ENCODE measurements at regions not wholly inside any gene's neighbourhood (a gene's known extent, or its start where the extent isn't known, plus 50 kb on each side); places are given as distances from the start of the nearest gene placed in this dataset.
A peak's percentile ranks its signal among the peaks of the same experiment; 100 is the strongest.

DNA sequence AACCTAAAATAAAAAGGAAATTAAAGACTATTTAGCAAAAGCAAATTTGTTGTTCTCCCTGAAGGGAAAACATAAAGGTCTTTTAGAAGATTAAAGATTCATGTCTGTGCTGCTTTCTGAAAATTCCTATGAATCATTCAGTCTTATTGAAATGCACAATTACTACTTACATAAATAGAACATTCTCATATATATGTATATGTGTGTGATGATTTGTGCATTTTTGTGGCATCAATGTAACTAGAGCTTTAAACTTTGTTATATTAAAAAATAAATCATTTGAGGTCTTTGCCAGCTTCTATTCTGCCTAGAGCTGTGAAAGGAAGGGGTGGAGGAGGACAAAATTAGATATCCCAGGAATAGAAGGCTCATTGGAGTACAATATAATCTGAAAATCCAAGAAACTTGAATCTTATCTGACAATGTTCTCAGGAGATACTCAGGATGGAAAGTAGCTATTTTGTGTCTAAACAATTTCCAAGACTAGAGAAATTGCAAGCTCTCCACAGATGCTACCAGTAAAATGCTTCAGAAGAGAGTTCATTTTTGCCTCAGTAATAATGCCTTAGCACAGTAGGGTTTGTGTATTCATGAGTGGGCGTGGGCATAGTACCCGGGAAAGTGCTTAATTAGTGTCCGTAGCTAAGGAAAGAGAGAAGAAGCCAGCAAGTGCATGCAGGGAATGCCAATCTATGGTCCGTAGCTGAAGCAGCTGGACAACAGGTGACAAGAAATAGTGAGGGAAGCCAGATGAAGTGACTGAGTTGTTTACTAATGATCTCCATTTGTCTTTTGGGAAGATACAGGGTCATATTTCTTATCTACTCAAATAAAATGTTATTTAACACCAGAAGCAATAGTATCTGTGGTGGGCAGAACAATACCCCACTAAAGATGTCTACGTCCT, 395.5 kb upstream of the NBEA start:
- H3K4me3 ChIP-seq, result no peak overlapping the region

DNA sequence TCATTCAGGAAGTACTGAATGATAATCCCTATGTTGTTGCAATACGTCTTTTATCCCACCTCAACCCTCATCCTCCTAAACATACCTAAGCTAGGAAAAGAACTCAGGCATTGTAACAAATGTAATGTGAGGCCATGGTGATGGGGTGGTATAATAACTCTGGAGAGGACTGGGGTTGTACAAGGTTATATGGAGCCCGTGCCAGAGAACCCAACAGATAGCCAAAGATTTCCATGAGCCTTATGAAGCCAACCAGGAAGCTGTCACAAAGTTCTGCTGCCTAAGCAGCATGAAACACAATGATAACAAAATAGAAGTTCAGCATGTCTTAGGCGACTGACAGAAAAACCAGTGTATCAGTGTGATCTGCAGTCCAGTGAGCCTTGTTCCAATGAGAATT, 394.1 kb upstream of the NBEA start:
- Histone ChIP-seq H3K4me3 (no peak overlapping the region), H3K27me3 (no peaks in the 10 kb centered on the region), H3K9me3 (replicated peaks) (no peaks in the 10 kb centered on the region), H3K36me3 (no peaks in the 10 kb centered on the region), H3K27ac (no peak overlapping the region), H3K4me1 (no peaks in the 10 kb centered on the region)
- DNase-seq, result no peak

More for the DNA sequence above, 395.5 kb upstream of the NBEA start:
- no peak overlapping the region for H3K27ac ChIP-seq
- H3K9me3 ChIP-seq (replicated peaks), result no peaks in the 10 kb centered on the region
- no peaks in the 10 kb centered on the region for H3K4me1 ChIP-seq
- no peak for DNase-seq
- no peaks in the 10 kb centered on the region for H3K27me3 ChIP-seq
- no peaks in the 10 kb centered on the region for H3K36me3 ChIP-seq

DNA sequence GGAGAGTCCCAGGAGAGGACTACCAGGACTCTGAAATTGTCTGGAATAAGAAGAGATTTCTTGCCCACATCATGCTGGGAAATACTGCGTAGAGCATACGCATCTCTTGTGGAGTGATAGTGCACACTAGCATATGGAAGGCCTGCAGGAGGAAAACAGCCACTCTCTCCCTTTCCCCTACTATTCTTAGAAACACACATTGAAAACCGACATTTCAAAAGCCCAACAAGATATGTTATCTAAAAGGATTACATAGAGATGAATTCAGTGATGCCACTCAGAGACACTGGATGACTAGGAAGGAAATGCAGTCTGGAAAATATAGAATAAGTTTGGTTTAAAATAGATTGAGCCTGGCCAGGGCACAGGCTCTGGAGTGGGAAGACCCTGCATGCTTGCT, 388.7 kb upstream of the NBEA start:
- Histone ChIP-seq H3K9me3 (replicated peaks) (no peaks in the 10 kb centered on the region), H3K36me3 (no peaks in the 10 kb centered on the region)

DNA sequence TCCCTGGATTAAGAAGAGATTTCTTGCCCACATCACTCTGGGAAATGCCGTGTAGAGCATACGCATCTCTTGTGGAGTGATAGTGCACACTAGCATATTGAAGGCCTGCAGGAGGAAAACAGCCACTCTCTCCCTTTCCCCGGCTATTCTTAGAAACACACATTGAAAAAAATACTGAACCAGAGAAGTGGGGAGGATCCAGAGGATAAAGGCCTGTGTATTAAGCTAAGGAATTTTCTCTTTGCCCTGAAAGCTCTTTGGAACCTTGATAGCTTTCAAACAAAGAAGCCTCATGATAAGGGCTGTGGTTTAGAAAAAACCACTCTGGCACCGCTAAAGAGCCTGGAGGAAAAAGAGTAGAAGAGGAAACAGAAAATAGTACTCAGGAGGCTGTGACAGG, 386.1 kb upstream of the NBEA start:
- H3K36me3 ChIP-seq, result no peaks in the 10 kb centered on the region
- no peaks in the 10 kb centered on the region for H3K4me1 ChIP-seq
- H3K27me3 ChIP-seq, result peaks cover 4% of the 10 kb centered on the region; the same call in 1 of the 2 replicates
- H3K27ac ChIP-seq, result no peak overlapping the region
- H3K9me3 ChIP-seq (replicated peaks), result no peaks in the 10 kb centered on the region
- H3K4me3 ChIP-seq, result no peak overlapping the region
- no peak for DNase-seq

More for the DNA sequence above, 388.7 kb upstream of the NBEA start:
- Histone ChIP-seq H3K4me1 (no peaks in the 10 kb centered on the region), H3K4me3 (no peak overlapping the region), H3K27ac (no peak overlapping the region), H3K27me3 (peaks cover 4% of the 10 kb centered on the region; the same call in 1 of the 2 replicates)
- no peak for DNase-seq

DNA sequence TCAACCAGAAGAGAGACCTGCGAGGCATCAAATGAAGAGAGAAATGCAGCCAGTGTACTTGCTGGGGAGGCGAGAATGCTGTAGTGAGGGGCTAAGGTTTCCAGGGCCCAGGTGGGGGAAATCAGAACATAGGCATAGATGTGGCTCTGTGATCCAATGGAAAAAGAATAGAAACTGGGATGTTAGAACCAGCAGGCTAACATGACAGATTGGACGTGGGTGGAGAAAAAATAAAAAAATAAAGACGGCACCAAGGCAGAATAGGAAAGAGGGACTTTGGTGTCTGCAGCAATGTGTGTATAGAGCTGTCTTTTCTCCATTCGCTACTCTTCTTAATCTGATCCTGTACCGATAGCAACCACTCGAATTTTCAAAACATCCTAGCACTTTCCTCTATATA, 381.0 kb upstream of the NBEA start:
- Histone ChIP-seq H3K4me3 (no peak overlapping the region), H3K36me3 (no peaks in the 10 kb centered on the region), H3K4me1 (no peaks in the 10 kb centered on the region), H3K9me3 (replicated peaks) (no peaks in the 10 kb centered on the region), H3K27ac (no peak overlapping the region), H3K27me3 (no peaks in the 10 kb centered on the region)
- DNase-seq, result no peak

DNA sequence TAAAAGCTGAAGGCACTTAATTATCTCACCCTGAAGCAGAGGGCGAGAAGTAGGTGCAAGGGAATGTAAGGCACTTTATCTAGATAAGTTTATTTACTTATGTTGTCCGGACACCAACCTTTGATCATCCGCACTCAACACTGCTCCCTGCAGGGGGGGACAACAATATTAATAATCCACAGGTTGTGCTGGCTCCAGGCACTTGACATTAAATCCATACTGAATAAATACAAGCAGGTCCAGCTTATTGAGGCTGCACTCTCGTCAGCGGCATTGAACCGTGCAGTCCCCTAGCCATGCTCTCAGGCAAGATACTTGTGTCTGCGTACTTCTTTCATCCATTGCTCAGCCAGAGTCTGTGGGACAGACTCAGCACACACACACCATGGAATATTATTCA, 374.5 kb upstream of the NBEA start:
- Histone ChIP-seq H3K27ac (no peak overlapping the region), H3K4me3 (no peak overlapping the region), H3K27me3 (no peaks in the 10 kb centered on the region), H3K36me3 (no peaks in the 10 kb centered on the region), H3K9me3 (replicated peaks) (no peaks in the 10 kb centered on the region), H3K4me1 (no peaks in the 10 kb centered on the region)
- no peak for DNase-seq

DNA sequence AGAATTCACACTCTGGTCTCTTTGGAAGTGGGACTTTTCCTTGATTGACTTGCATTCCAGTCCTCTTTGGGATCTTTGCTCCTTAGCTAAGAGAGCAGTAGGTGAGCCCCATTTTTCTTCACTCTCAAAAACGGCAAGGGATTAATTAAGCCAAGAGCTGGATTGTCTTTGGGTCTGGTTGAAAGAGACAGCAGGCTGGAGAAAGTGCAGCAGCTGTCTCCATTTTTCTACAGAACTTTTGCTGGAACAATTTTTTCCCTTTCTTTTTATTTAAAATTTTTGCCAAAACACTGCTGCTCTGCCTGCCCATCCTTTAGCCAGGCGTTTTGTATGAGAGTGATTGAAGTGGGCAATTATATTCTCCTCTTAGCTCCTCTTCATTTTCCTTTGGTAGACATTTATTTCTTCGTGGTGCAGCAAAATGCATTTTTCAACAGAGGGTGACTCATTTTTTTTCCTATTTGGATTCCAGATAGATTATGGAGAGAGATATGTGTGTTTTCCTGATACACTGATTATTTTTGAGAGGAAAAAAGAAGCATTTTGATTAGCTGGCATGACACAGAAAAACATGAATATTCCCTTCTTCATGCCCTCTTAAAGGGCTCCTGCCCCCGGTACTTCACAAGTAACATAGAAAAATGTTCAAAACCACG, 371.2 kb upstream of the NBEA start:
- DNase-seq, result no peak
- Histone ChIP-seq H3K4me1 (no peaks in the 10 kb centered on the region), H3K36me3 (no peaks in the 10 kb centered on the region), H3K4me3 (no peak overlapping the region), H3K9me3 (replicated peaks) (no peaks in the 10 kb centered on the region), H3K27me3 (no peaks in the 10 kb centered on the region), H3K27ac (no peak overlapping the region)

DNA sequence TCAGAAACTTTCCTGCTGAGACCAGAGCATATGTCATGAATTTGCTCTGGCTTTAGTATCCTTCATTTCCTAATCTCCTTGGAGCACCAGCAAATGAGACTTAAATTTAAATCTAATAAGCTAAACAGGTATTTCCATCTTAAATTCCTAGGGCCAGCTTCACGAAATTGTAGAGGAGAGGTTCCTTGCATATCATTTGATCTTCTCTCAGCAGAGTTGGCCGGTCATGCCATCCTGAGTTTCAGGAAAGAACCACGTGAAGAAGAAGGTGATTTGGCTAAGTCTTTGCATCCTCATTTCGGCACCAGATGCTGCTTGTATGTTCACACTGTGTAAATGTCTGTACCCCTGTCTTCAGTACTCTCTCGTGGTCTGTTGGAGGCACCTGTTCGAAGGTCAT, 370.4 kb upstream of the NBEA start:
- no peak overlapping the region for H3K27ac ChIP-seq
- H3K4me3 ChIP-seq, result no peak overlapping the region
- H3K9me3 ChIP-seq (replicated peaks), result no peaks in the 10 kb centered on the region
- DNase-seq, result no peak
- H3K36me3 ChIP-seq, result no peaks in the 10 kb centered on the region
- H3K4me1 ChIP-seq, result no peaks in the 10 kb centered on the region
- no peaks in the 10 kb centered on the region for H3K27me3 ChIP-seq

DNA sequence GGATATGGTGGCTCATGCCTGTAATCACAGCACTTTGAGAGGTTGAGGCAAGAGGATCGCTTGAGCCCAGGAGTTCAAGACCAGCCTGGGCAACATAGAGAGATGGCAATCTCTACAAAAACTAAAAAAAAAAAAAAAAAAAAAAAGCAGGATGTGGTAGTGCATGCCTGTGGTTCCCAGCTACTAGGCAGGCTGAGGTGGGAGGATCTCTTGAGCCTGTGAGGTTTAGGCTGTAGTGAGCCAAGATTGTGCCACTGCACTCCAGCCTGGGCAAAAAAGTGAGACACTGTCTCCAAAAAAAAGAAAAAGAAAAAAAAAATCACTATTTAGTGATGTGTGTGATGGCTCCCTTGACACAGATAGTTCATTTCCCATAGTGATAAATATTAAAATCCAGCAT, 365.0 kb upstream of the NBEA start:
- no peaks in the 10 kb centered on the region for H3K4me1 ChIP-seq
- H3K9me3 ChIP-seq (replicated peaks), result no peaks in the 10 kb centered on the region
- no peaks in the 10 kb centered on the region for H3K36me3 ChIP-seq
- no peak overlapping the region for H3K27ac ChIP-seq
- H3K4me3 ChIP-seq, result no peak overlapping the region
- H3K27me3 ChIP-seq, result no peaks in the 10 kb centered on the region
- DNase-seq, result no peak

DNA sequence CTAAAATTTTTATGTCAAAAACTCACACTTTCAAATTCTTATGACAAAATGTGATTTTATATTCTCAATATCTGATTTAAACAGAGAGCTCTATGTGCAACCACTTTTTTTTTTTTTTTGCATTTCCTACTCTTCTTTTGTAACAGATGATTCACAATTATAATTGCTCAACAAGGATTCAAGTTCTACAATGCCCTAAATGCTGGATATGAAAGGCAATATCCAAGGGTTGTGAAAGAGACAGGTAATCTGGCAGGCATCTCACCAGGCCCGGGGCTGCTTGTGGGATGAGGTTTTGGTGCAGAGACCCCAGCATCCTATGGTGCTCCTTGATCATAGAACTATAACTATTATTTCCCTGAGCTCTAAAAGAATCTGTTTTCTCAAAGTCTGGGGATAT, 363.6 kb upstream of the NBEA start:
- Histone ChIP-seq H3K36me3 (no peaks in the 10 kb centered on the region), H3K9me3 (replicated peaks) (no peaks in the 10 kb centered on the region), H3K4me1 (no peaks in the 10 kb centered on the region), H3K4me3 (no peak overlapping the region), H3K27me3 (no peaks in the 10 kb centered on the region), H3K27ac (no peak overlapping the region)
- no peak for DNase-seq

DNA sequence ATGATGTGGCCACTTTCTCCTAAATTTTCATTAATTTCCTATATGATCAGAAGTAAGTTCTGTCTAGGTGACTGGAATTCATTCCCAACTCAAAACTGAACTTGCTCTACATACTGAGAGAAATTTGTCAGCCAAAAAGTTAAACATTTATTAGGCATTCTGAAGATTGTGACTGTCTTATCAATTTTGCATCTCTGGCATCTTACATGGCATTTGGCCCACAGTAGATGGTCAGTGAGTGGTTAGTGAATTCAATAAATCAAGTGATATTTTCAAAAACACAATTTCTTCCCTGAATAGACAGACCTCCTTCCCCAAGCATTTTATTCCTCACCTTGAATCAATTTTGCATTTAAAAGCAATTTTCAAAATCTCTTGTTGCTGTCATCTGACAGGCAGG, 363.2 kb upstream of the NBEA start:
- Histone ChIP-seq H3K27me3 (no peaks in the 10 kb centered on the region), H3K27ac (no peak overlapping the region), H3K4me1 (no peaks in the 10 kb centered on the region), H3K9me3 (replicated peaks) (no peaks in the 10 kb centered on the region), H3K36me3 (no peaks in the 10 kb centered on the region), H3K4me3 (no peak overlapping the region)
- no peak for DNase-seq

DNA sequence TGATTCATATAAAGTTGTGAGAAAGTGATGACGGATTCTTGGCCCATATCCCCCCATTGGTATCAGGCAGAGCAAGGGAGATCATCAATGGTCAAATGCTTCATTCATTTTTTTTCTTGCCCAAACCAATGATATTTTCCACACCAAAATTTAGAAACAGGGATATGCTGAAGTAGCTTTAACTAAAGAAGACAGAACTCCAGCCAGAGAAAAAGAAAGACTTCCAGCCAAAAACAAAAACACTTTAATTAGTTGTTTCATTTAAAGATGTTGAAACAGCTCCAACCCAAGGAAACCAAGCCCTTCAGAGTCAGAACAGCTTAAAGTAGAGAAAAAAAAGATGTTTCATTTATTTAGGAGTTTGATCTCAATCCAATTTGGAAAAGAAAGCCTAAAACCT, 358.9 kb upstream of the NBEA start:
- no peaks in the 10 kb centered on the region for H3K4me1 ChIP-seq
- H3K36me3 ChIP-seq, result no peaks in the 10 kb centered on the region
- no peak for DNase-seq
- no peak overlapping the region for H3K27ac ChIP-seq
- H3K9me3 ChIP-seq (replicated peaks), result no peaks in the 10 kb centered on the region
- no peak overlapping the region for H3K4me3 ChIP-seq
- no peaks in the 10 kb centered on the region for H3K27me3 ChIP-seq

DNA sequence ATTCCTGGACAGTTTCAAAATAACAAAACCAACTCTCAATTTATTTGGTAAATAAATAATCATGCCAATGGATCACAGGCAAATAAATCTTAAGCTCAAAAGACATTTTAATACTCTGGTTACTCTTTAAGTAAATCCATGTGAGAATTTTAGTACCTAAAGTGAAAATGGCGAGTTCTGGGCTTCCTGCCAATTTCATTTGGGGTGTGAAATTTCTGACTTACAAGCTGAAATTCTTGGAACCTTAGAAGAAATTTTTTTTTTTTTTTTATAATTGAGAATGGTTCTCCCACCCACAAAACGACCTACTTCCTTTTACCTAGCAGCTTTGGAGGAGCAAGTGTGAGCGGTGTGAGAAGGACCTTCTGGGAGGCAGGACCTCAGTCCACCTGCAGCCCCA, 354.5 kb upstream of the NBEA start:
- Histone ChIP-seq H3K4me1 (no peaks in the 10 kb centered on the region), H3K27ac (no peak overlapping the region), H3K9me3 (replicated peaks) (no peaks in the 10 kb centered on the region), H3K27me3 (no peaks in the 10 kb centered on the region), H3K36me3 (no peaks in the 10 kb centered on the region), H3K4me3 (no peak overlapping the region)
- peak in 1 of 2 experiments; percentile 20 for DNase-seq

DNA sequence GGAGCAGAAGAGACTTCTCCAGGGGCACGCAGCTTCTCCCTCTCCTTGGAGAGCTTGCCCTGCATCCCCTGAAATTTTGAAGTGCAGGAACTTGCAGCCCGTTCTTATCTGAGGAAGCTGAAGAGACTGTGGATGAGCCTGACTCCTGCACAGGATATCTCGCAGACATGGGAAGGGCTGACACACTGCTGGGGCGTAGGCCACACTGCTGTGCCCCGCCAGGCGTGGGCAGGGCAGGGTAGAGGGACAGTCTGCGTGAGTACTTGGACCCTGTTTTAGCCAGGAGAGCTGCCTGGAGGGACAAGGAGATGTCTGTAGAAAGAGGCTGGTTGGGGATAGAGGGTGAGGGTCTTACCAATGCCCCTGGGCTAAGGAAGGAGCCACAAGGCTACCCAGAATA, 353.7 kb upstream of the NBEA start:
- Histone ChIP-seq H3K4me1 (no peaks in the 10 kb centered on the region), H3K27ac (no peak overlapping the region), H3K27me3 (no peaks in the 10 kb centered on the region), H3K4me3 (no peak overlapping the region), H3K36me3 (no peaks in the 10 kb centered on the region), H3K9me3 (replicated peaks) (no peaks in the 10 kb centered on the region)
- no peak for DNase-seq

DNA sequence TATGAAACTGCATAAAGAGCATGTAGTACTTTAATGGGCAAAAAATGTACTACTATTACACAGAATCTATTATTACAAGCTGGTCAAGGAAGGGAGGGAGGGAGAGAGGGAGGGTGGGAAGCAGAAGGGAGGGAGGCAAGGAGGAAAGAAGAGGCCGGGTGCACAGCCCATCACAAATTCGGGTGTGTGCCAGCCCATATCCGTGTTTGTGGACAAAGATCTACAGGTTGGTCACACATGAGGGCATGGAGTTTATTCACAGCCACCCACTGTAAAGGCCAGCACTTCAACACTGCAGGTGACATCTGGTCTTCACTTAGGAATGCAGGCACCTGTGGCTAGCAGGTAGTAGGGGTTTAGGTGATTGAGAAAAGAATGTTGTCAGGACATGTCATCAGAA, 352.5 kb upstream of the NBEA start:
- DNase-seq, result no peak
- no peak overlapping the region for H3K4me3 ChIP-seq
- no peak overlapping the region for H3K27ac ChIP-seq
- no peaks in the 10 kb centered on the region for H3K4me1 ChIP-seq
- H3K27me3 ChIP-seq, result no peaks in the 10 kb centered on the region
- H3K36me3 ChIP-seq, result no peaks in the 10 kb centered on the region
- no peaks in the 10 kb centered on the region for H3K9me3 ChIP-seq (replicated peaks)

DNA sequence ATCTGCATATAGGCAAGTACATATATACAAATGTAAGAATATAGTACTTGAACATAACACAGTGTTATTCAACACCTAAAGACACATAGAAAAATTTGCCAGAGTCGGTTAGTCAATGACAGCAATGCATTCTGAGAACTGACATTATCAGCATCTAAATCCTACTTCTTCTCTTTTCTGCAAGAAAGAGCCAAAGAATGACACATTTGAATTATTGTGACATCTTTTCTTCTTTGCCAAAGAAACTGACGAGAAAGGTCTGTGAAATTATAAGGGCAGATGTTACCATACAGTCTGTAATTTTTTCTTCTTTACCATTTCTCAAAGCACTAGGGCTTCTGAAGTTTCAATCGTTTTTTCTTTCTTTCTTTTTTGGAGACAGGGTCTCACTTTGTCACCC, 350.9 kb upstream of the NBEA start:
- no peaks in the 10 kb centered on the region for H3K27me3 ChIP-seq
- no peaks in the 10 kb centered on the region for H3K4me1 ChIP-seq
- no peak overlapping the region for H3K27ac ChIP-seq
- no peaks in the 10 kb centered on the region for H3K36me3 ChIP-seq
- no peaks in the 10 kb centered on the region for H3K9me3 ChIP-seq (replicated peaks)
- H3K4me3 ChIP-seq, result no peak overlapping the region
- no peak for DNase-seq

Data from SJCRH30 (cell line).